ENCODE measurements at regions not wholly inside any gene's neighbourhood (a gene's known extent, or its start where the extent isn't known, plus 50 kb on each side); places are given as distances from the start of the nearest gene placed in this dataset.

DNA sequence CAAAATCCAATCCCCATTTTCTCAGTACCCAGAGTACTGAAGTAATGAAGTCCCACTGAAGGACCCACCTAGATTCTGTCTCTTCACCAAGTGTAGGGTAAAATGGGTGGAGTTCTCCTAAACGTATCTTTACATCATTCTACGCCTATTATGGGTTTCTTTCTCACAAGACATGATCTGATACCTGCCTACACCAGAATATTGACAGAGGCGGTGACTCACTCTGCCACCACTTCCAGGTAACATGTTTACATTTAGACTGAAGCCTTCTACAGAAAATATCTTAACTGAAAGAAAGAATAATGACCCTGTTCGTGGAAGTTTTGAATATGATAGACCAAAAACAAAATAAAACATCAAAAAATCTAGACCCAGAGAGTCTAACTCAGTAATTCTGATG lies 89.8 kb downstream of the BTG1 start:
- ChIA-PET POLR2A (ENCODE audit: partially characterized antibody) (interaction anchor here (1.0 to 8.2 kb wide), 8 partner anchors 14 to 277 kb away, joined by 3 to 113 read pairs (median 9); partner anchors contain the start of gene BTG1), CTCF (ENCODE audit: partially characterized antibody) (interaction anchor here (0.7 to 6.0 kb wide), 2 partner anchors 14 to 81 kb away, joined by 3 to 26 read pairs; no protein-coding TSS in a partner anchor)
- H3K4me3 Mint-ChIP-seq, result peak overlapping the region in 7 of 8 donors; percentile 62 to 86 (median 75)
- peaks cover 0 to 7% (median 4%) of the 10 kb centered on the region in 8 donors for H3K9me3 Mint-ChIP-seq
- Histone ChIP-seq H3K4me3 (ENCODE audit: low read length in 2 of 2) (no peak overlapping the region), H3K27ac (ENCODE audit: low read depth, low read length) (peak overlapping the region; percentile 38), H3K36me3 (ENCODE audit: insufficient read depth, low read length) (no peaks in the 10 kb centered on the region), H3K9me3 (ENCODE audit: control insufficient read depth in 1 of 2, low read length in 2 of 2) (no peaks in the 10 kb centered on the region), H3K4me1 (ENCODE audit: insufficient read depth, low read length) (peaks cover 62% of the 10 kb centered on the region), H3K27me3 (ENCODE audit: insufficient read depth, low read length) (no peaks in the 10 kb centered on the region)
- peak; percentile 62 to 86 (median 77) for DNase-seq
- H3K4me1 Mint-ChIP-seq, result peaks cover 43 to 77% (median 62%) of the 10 kb centered on the region in 4 donors
- H3K27me3 Mint-ChIP-seq, result no peaks in the 10 kb centered on the region
- peaks cover 7 to 14% of the 10 kb centered on the region in 2 donors for H3K36me3 Mint-ChIP-seq
- intact Hi-C loops (cut with micrococcal nuclease), result loop anchor here (1.0 to 5.0 kb wide), 2 partner anchors 26 to 86 kb away; no protein-coding TSS in a partner anchor
- H3K27ac Mint-ChIP-seq, result peak overlapping the region; percentile 81 to 99 (median 96)

DNA sequence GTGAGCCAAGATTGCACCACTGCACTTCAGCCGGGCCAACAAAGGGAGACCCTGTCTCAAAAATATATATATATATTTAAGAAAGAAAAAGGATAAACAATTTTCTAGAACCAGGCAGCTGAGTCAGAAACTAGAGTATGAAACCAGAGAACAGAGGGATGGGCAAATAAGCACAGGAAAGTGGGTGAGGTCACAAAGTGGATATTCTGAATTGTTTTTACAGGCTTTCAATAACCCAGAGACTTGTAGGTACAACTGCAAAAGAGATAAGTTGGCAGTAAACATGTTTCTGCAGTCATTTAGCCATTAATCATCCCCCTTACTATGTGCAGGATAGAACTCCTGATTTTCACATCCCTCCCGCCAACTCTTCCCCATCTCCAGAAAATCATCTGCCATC lies 94.2 kb downstream of the BTG1 start:
- intact Hi-C loops (cut with micrococcal nuclease), result no loop called here
- Mint-ChIP-seq H3K4me3 (peak overlapping the region in 1 of 8 donors; percentile 9), H3K36me3 (peaks cover 10 to 17% of the 10 kb centered on the region in 2 donors), H3K4me1 (peaks cover 40 to 81% (median 61%) of the 10 kb centered on the region in 4 donors), H3K27ac (peak overlapping the region in 4 of 7 donors; percentile 24 to 38 (median 30)), H3K27me3 (no peaks in the 10 kb centered on the region), H3K9me3 (peaks cover 0 to 9% (median 3%) of the 10 kb centered on the region in 8 donors)
- ChIA-PET CTCF (ENCODE audit: partially characterized antibody) (interaction anchor here (1.4 kb wide), 1 partner anchor 90 kb away, joined by 4 read pairs; no protein-coding TSS in a partner anchor), POLR2A (ENCODE audit: partially characterized antibody) (interaction anchor here (1.1 to 6.9 kb wide), 5 partner anchors 10 to 92 kb away, joined by 4 to 76 read pairs (median 20); partner anchors contain the start of gene BTG1)
- Histone ChIP-seq H3K36me3 (ENCODE audit: insufficient read depth, low read length) (no peaks in the 10 kb centered on the region), H3K27me3 (ENCODE audit: insufficient read depth, low read length) (no peaks in the 10 kb centered on the region), H3K4me1 (ENCODE audit: insufficient read depth, low read length) (peaks cover 62% of the 10 kb centered on the region), H3K4me3 (ENCODE audit: low read length in 2 of 2) (no peak overlapping the region), H3K9me3 (ENCODE audit: control insufficient read depth in 1 of 2, low read length in 2 of 2) (no peaks in the 10 kb centered on the region), H3K27ac (ENCODE audit: low read depth, low read length) (no peak overlapping the region)
- DNase-seq, result no peak

DNA sequence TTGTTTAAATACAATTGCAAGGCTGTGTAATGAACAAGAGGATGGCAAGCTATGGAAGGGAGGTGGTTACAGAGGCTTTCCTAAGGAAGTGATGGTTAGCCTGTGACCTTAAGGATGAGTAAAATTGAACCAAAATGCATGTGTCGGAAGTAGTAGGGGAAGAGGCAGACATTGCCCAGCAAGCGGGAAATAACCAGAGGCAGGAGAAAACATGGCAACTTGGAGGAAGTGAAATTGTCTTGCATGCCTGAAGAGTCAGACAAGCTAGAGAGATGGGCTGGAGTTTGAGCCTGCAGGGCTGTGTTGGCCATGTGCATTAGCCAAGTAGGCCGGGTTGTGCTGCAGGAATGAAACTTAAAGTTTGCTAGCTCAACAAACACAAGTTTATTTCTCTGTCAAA lies 96.2 kb downstream of the BTG1 start:
- Histone ChIP-seq H3K27me3 (ENCODE audit: insufficient read depth, low read length) (no peaks in the 10 kb centered on the region), H3K4me3 (ENCODE audit: low read length in 2 of 2) (no peak overlapping the region), H3K9me3 (ENCODE audit: control insufficient read depth in 1 of 2, low read length in 2 of 2) (no peaks in the 10 kb centered on the region), H3K4me1 (ENCODE audit: insufficient read depth, low read length) (peaks cover 56% of the 10 kb centered on the region), H3K36me3 (ENCODE audit: insufficient read depth, low read length) (no peaks in the 10 kb centered on the region), H3K27ac (ENCODE audit: low read depth, low read length) (no peak overlapping the region)
- Mint-ChIP-seq H3K4me1 (peaks cover 36 to 82% (median 59%) of the 10 kb centered on the region in 4 donors), H3K36me3 (peaks cover 8 to 17% of the 10 kb centered on the region in 2 donors), H3K9me3 (peaks cover 0 to 9% (median 3%) of the 10 kb centered on the region in 8 donors), H3K4me3 (peak overlapping the region in 2 of 8 donors; percentile 49 to 51), H3K27me3 (no peaks in the 10 kb centered on the region), H3K27ac (peak overlapping the region in 2 of 7 donors; percentile 11 to 31)
- peak in 1 of 5 donors; percentile 35 for DNase-seq
- intact Hi-C loops (cut with micrococcal nuclease), result no loop called here
- POLR2A ChIA-PET (ENCODE audit: partially characterized antibody), result interaction anchor here (0.6 to 6.9 kb wide), 5 partner anchors 8 to 94 kb away, joined by 3 to 76 read pairs (median 20); partner anchors contain the start of gene BTG1
- CTCF ChIA-PET (ENCODE audit: partially characterized antibody), result interaction anchor here (0.8 to 1.8 kb wide), 5 partner anchors 9 to 94 kb away, joined by 3 to 6 read pairs (median 4); no protein-coding TSS in a partner anchor

DNA sequence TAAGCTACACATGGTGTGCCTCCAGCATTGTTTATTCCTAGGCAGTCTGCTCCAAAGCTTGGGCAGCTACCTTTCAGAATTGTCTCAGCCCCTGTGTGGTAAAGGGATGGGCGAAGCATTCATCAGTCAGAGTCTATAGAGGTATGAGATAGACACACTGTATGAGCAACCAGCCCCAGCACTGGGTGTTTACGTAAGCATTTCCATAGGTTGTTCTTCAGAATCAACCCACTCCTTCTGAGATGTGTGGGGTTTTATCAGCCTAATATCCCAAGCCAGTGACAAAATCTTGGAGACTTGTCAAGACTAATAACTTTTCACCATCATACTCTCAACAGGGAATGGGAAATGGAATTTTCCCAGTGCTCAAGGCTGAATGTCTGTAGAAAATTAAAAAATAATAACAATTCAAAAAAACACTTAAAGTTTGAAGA lies 98.2 kb downstream of the BTG1 start:
- no peaks in the 10 kb centered on the region for H3K36me3 ChIP-seq (ENCODE audit: insufficient read depth, low read length)
- peak overlapping the region; percentile 36 for H3K27ac ChIP-seq (ENCODE audit: low read depth, low read length)
- H3K4me1 ChIP-seq (ENCODE audit: insufficient read depth, low read length), result peaks cover 62% of the 10 kb centered on the region
- ChIA-PET POLR2A (ENCODE audit: partially characterized antibody) (interaction anchor here (1.6 to 6.9 kb wide), 6 partner anchors 11 to 96 kb away, joined by 3 to 76 read pairs (median 14); partner anchors contain the start of gene BTG1), CTCF (ENCODE audit: partially characterized antibody) (interaction anchor here (1.8 kb wide), 1 partner anchor 16 kb away, joined by 5 read pairs; no protein-coding TSS in a partner anchor)
- intact Hi-C loops (cut with micrococcal nuclease), result loop anchor here (2.0 kb wide), 1 partner anchor 17 kb away; no protein-coding TSS in a partner anchor
- Mint-ChIP-seq H3K36me3 (peaks cover 10 to 14% of the 10 kb centered on the region in 2 donors), H3K4me1 (peaks cover 44 to 80% (median 65%) of the 10 kb centered on the region in 4 donors), H3K4me3 (peak overlapping the region; percentile 73 to 97 (median 84)), H3K9me3 (peaks cover 0 to 4% (median 0%) of the 10 kb centered on the region in 8 donors), H3K27ac (peak overlapping the region; percentile 43 to 94 (median 88)), H3K27me3 (no peaks in the 10 kb centered on the region)
- DNase-seq, result peak in 2 of 5 donors; percentile 18 to 53
- no peaks in the 10 kb centered on the region for H3K9me3 ChIP-seq (ENCODE audit: control insufficient read depth in 1 of 2, low read length in 2 of 2)
- H3K4me3 ChIP-seq (ENCODE audit: low read length in 2 of 2), result no peak overlapping the region
- H3K27me3 ChIP-seq (ENCODE audit: insufficient read depth, low read length), result no peaks in the 10 kb centered on the region

DNA sequence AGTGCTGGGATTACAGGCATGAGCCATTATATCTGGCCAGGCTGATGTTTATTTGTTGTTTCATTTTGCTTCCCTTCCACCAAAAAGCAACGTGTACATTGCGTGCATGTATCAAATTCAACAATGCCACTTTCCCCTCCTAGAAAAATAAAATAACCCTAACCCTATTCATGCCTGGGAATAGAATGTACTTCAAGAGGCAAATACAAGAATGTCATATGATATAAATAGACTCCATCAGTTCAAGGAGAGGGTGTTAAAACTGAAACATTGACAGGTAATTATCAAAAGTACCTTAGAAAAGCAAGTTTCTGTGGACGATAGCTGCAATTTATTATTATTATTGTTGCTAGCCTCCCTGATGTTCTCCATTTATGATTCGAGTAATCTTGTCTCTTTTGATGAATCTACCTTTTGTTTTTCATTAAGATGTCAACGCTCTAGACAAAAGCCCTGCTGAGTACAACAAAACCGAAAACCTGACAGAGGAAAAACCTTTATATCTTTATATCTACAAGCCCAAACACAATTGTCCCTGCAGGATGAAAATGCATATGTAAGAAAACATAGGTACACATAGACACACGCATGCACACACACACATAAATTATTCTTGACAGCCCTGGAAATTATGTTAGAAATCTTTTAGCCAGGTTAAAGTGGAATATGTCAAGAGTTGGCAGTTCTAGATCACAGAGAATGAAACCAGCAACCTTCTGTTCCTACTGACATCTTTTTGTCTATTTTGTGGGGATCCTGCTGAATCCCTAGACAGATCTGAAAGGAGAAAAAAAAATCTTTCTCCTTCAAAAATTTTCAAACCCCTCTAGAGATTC lies 98.9 kb downstream of the BTG1 start:
- Mint-ChIP-seq H3K36me3 (peaks cover 5 to 14% of the 10 kb centered on the region in 2 donors), H3K27me3 (no peaks in the 10 kb centered on the region), H3K4me1 (peaks cover 47 to 80% (median 66%) of the 10 kb centered on the region in 4 donors), H3K9me3 (peaks cover 0 to 4% (median 0%) of the 10 kb centered on the region in 8 donors), H3K27ac (peak overlapping the region; percentile 43 to 94 (median 88)), H3K4me3 (peak overlapping the region; percentile 73 to 97 (median 84))
- ChIA-PET POLR2A (ENCODE audit: partially characterized antibody) (interaction anchor here (1.6 to 6.9 kb wide), 6 partner anchors 11 to 97 kb away, joined by 3 to 76 read pairs (median 14); partner anchors contain the start of gene BTG1), CTCF (ENCODE audit: partially characterized antibody) (no interaction called here)
- H3K27me3 ChIP-seq (ENCODE audit: insufficient read depth, low read length), result no peaks in the 10 kb centered on the region
- peak overlapping the region; percentile 1 to 12 for H3K4me3 ChIP-seq (ENCODE audit: low read length in 2 of 2)
- intact Hi-C loops (cut with micrococcal nuclease), result loop anchor here (1.0 to 2.0 kb wide), 2 partner anchors 11 to 16 kb away; no protein-coding TSS in a partner anchor
- peaks cover 66% of the 10 kb centered on the region for H3K4me1 ChIP-seq (ENCODE audit: insufficient read depth, low read length)
- H3K36me3 ChIP-seq (ENCODE audit: insufficient read depth, low read length), result no peaks in the 10 kb centered on the region
- no peaks in the 10 kb centered on the region for H3K9me3 ChIP-seq (ENCODE audit: control insufficient read depth in 1 of 2, low read length in 2 of 2)
- peak overlapping the region; percentile 36 for H3K27ac ChIP-seq (ENCODE audit: low read depth, low read length)
- DNase-seq, result no peak

DNA sequence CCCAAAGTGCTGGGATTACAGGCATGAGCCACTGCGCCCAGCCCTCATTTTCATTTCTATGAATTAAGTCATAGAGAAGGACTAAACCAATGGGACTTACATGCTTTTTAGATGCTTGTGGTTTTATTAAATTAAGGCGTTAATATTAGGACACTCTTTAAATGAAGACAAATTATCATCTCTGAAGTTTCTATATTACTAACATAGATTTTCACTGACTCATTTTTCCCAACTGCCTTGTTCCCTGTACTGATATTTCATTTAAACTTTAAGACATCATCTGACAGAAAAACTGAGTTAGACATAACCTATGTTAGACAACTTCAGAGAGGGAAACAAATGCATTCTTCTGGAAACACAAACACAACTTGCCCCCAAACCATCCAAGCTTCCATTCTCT lies 99.8 kb downstream of the BTG1 start:
- Histone ChIP-seq H3K27ac (ENCODE audit: low read depth, low read length) (peak overlapping the region; percentile 36), H3K4me1 (ENCODE audit: insufficient read depth, low read length) (peaks cover 69% of the 10 kb centered on the region), H3K36me3 (ENCODE audit: insufficient read depth, low read length) (no peaks in the 10 kb centered on the region), H3K9me3 (ENCODE audit: control insufficient read depth in 1 of 2, low read length in 2 of 2) (no peaks in the 10 kb centered on the region), H3K4me3 (ENCODE audit: low read length in 2 of 2) (peak overlapping the region in 1 of 2 donors; percentile 1), H3K27me3 (ENCODE audit: insufficient read depth, low read length) (no peaks in the 10 kb centered on the region)
- peak overlapping the region in 7 of 8 donors; percentile 73 to 97 (median 85) for H3K4me3 Mint-ChIP-seq
- CTCF ChIA-PET (ENCODE audit: partially characterized antibody), result interaction anchor here (0.7 kb wide), 1 partner anchor 447 kb away, joined by 3 read pairs; no protein-coding TSS in a partner anchor
- no peak for DNase-seq
- no peaks in the 10 kb centered on the region for H3K27me3 Mint-ChIP-seq
- peaks cover 0 to 4% (median 0%) of the 10 kb centered on the region in 8 donors for H3K9me3 Mint-ChIP-seq
- peaks cover 3 to 15% of the 10 kb centered on the region in 2 donors for H3K36me3 Mint-ChIP-seq
- peak overlapping the region; percentile 43 to 94 (median 88) for H3K27ac Mint-ChIP-seq
- POLR2A ChIA-PET (ENCODE audit: partially characterized antibody), result interaction anchor here (0.6 to 6.9 kb wide), 8 partner anchors 13 to 305 kb away, joined by 3 to 76 read pairs (median 5); partner anchors contain the start of gene BTG1
- intact Hi-C loops (cut with micrococcal nuclease), result loop anchor here (1.0 to 2.0 kb wide), 2 partner anchors 11 to 15 kb away; no protein-coding TSS in a partner anchor
- peaks cover 51 to 84% (median 69%) of the 10 kb centered on the region in 4 donors for H3K4me1 Mint-ChIP-seq

Data from CD4-positive, alpha-beta memory T cell (primary cell).